CD14-positive monocyte (primary cell): ENCODE measurements at regions not wholly inside any gene's neighbourhood (a gene's known extent, or its start where the extent isn't known, plus 50 kb on each side); places are given as distances from the start of the nearest gene placed in this dataset.

ENCODE experiments used
- DNase-seq, 3 donors: peaks; one replicate each; pipeline ENCODE4 v3.0.0-alpha.2; 2011 to 2022
- H2AFZ ChIP-seq: 2 replicates; pipeline ENCODE4 v1.6.0; 2012; ENCODE audit warnings: mild to moderate bottlenecking, low read depth, low read length, inconsistent platforms; ENCODE audit not compliant: insufficient read depth, poor library complexity, severe bottlenecking
- H3K27ac ChIP-seq, 2 donors: 1 replicate in 1 of 2; 2 replicates in 1 of 2; pipeline ENCODE4 v1.5.1; 2012 to 2013; ENCODE audit warnings: low read length in 2 of 2, control low read depth in 1 of 2, inconsistent platforms in 1 of 2, low read depth in 1 of 2, mild to moderate bottlenecking in 1 of 2
- H3K27me3 ChIP-seq, 2 donors: one replicate each; pipeline versions ENCODE4 v1.6.0 to v1.6.1; 2011 to 2013; ENCODE audit warnings: low read length in 2 of 2; ENCODE audit not compliant: control insufficient read depth in 2 of 2, insufficient read depth in 2 of 2
- H3K36me3 ChIP-seq, 2 donors: replicated peaks in 1 of 2; 1 replicate in 1 of 2; 2 replicates in 1 of 2; pipeline versions ENCODE4 v1.5.1 to v1.6.1; 2012 to 2013; ENCODE audit warnings: low read length in 2 of 2, control low read depth in 1 of 2, inconsistent platforms in 1 of 2, mild to moderate bottlenecking in 1 of 2; ENCODE audit not compliant: insufficient read depth in 2 of 2, control insufficient read depth in 1 of 2
- H3K4me1 ChIP-seq, 2 donors: 1 replicate in 1 of 2; 2 replicates in 1 of 2; pipeline versions ENCODE4 v1.5.1 to v1.6.1; 2012 to 2013; ENCODE audit warnings: low read length in 2 of 2, control low read depth in 1 of 2, inconsistent platforms in 1 of 2, mild to moderate bottlenecking in 1 of 2, moderate library complexity in 1 of 2; ENCODE audit not compliant: insufficient read depth in 2 of 2, control insufficient read depth in 1 of 2
- H3K4me2 ChIP-seq: replicated peaks from 2 replicates; pipeline ENCODE3; 2012; ENCODE audit warnings: low read length, moderate library complexity, mild to moderate bottlenecking; ENCODE audit not compliant: poor library complexity, severe bottlenecking; ENCODE audit errors: extremely low read depth
- H3K4me3 ChIP-seq, 3 experiments: fragments of 200-600 bp in 1 of 3; sonication (generic) in 1 of 3; replicated peaks in 1 of 3; 1 replicate in 2 of 3; 2 replicates in 1 of 3; pipeline ENCODE4 v1.5.1; 2011 to 2013; ENCODE audit warnings: low read length in 3 of 3, mild to moderate bottlenecking in 3 of 3, control low read depth in 2 of 3, low read depth in 2 of 3, inconsistent platforms in 1 of 3, moderate library complexity in 1 of 3
- H3K79me2 ChIP-seq: 2 replicates; pipeline ENCODE4 v1.6.0; 2012; ENCODE audit warnings: mild to moderate bottlenecking, control low read depth, inconsistent platforms, low read length, moderate library complexity; ENCODE audit not compliant: insufficient read depth
- H3K9ac ChIP-seq: 2 replicates; pipeline ENCODE4 v1.6.0; 2017; ENCODE audit warnings: low read length, mild to moderate bottlenecking; ENCODE audit not compliant: insufficient read depth, poor library complexity, severe bottlenecking
- H3K9me3 ChIP-seq, 2 donors: replicated peaks in 1 of 2; 1 replicate in 1 of 2; 2 replicates in 1 of 2; pipeline versions ENCODE4 v1.5.1 to v1.6.1; 2012 to 2013; ENCODE audit warnings: low read length in 2 of 2, control low read depth in 1 of 2; ENCODE audit not compliant: control insufficient read depth in 1 of 2, insufficient read depth in 1 of 2
- H4K20me1 ChIP-seq: 2 replicates; pipeline ENCODE4 v1.6.0; 2012; ENCODE audit warnings: mild to moderate bottlenecking, low read length, control low read depth, moderate library complexity; ENCODE audit not compliant: insufficient read depth
- H3K27ac Mint-ChIP-seq, 7 donors: one replicate each; pipeline ENCODE4 v1.8.0; 2020; ENCODE audit warnings: mild to moderate bottlenecking in 7 of 7, mixed read lengths in 7 of 7, moderate library complexity in 6 of 7, inconsistent platforms in 2 of 7
- H3K27me3 Mint-ChIP-seq, 3 donors: one replicate each; pipeline ENCODE4 v1.8.0; 2021 to 2022; ENCODE audit warnings: low read depth in 3 of 3, mild to moderate bottlenecking in 3 of 3, mixed read lengths in 3 of 3, moderate library complexity in 3 of 3, inconsistent platforms in 1 of 3
- H3K36me3 Mint-ChIP-seq, 2 donors: one replicate each; pipeline ENCODE4 v1.8.0; 2020; ENCODE audit warnings: mixed read lengths in 2 of 2, inconsistent platforms in 1 of 2, mild to moderate bottlenecking in 1 of 2
- H3K4me1 Mint-ChIP-seq: one replicate; pipeline ENCODE4 v1.8.0; 2020; ENCODE audit warnings: mild to moderate bottlenecking, mixed read lengths
- H3K4me3 Mint-ChIP-seq, 2 donors: one replicate each; pipeline ENCODE4 v1.8.0; 2020; ENCODE audit warnings: mild to moderate bottlenecking in 2 of 2, mixed read lengths in 2 of 2, moderate library complexity in 1 of 2
- H3K9me3 Mint-ChIP-seq, 7 donors: one replicate each; pipeline ENCODE4 v1.8.0; 2020 to 2022; ENCODE audit warnings: mixed read lengths in 7 of 7, mild to moderate bottlenecking in 6 of 7, moderate library complexity in 6 of 7, inconsistent platforms in 2 of 7
- WGBS: methylation state at CpG from one replicate; pipeline ENCODE4 v1.1.5; 2013; ENCODE audit warnings: missing lambda C conversion rate; ENCODE audit not compliant: insufficient coverage; 5-methylcytosine and 5-hydroxymethylcytosine counted together
- intact Hi-C, 2 donors: fragments of 100-400 bp; cut with micrococcal nuclease; formaldehyde crosslinking; loops; one replicate each; pipeline versions ENCODE4 v1.15.0 to v1.15.1; 2023
- TF ChIP-seq, protein P1 (sequence below): fragments of 200-600 bp; IDR thresholded peaks from one replicate; pipeline ENCODE4 v1.8.0; 2022; ENCODE audit warnings: antibody characterized with exemption, mild to moderate bottlenecking

DNA sequence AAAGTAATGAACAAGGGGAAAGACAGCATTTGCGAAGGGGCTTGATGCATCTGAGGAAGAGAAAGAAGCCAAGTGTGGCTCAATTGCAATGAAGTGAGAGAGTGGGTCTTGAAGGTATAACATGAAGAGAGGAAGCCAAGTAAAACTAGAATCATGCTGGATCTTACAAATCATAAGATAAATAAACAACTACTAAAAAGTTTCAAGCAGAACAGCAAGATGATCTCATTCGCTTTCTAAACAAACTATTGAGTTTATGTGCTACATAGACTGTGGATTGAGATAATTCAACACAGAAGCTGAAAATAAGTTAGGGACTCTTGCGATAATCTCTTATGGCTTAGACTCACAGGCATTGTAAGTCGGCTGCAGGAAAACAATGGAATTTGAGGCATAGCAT, 1310.5 kb upstream of the NRXN1 start:
- peaks cover 0 to 2% (median 0%) of the 10 kb centered on the region in 3 donors for H3K27me3 Mint-ChIP-seq
- 100% methylated on average over 3 of the region's 4 CpGs for WGBS
- no peaks in the 10 kb centered on the region for H3K36me3 ChIP-seq
- H4K20me1 ChIP-seq = no peaks in the 10 kb centered on the region
- no peak overlapping the region for H3K27ac ChIP-seq
- no peaks in the 10 kb centered on the region for H3K9me3 ChIP-seq
- intact Hi-C loops = no loop called here
- H3K4me1 ChIP-seq = no peaks in the 10 kb centered on the region
- no peak overlapping the region for H3K4me3 Mint-ChIP-seq
- no peak overlapping the region for H3K4me2 ChIP-seq
- no peak overlapping the region for H2AFZ ChIP-seq
- H3K9me3 Mint-ChIP-seq = peaks cover 0 to 5% (median 2%) of the 10 kb centered on the region in 7 donors
- no peaks in the 10 kb centered on the region for H3K36me3 Mint-ChIP-seq
- H3K27ac Mint-ChIP-seq = no peak overlapping the region
- no peak overlapping the region for H3K4me3 ChIP-seq
- no peak overlapping the region for H3K9ac ChIP-seq
- H3K27me3 ChIP-seq = no peaks in the 10 kb centered on the region
- TF ChIP-seq, protein P1, sequence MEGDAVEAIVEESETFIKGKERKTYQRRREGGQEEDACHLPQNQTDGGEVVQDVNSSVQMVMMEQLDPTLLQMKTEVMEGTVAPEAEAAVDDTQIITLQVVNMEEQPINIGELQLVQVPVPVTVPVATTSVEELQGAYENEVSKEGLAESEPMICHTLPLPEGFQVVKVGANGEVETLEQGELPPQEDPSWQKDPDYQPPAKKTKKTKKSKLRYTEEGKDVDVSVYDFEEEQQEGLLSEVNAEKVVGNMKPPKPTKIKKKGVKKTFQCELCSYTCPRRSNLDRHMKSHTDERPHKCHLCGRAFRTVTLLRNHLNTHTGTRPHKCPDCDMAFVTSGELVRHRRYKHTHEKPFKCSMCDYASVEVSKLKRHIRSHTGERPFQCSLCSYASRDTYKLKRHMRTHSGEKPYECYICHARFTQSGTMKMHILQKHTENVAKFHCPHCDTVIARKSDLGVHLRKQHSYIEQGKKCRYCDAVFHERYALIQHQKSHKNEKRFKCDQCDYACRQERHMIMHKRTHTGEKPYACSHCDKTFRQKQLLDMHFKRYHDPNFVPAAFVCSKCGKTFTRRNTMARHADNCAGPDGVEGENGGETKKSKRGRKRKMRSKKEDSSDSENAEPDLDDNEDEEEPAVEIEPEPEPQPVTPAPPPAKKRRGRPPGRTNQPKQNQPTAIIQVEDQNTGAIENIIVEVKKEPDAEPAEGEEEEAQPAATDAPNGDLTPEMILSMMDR = no peak
- no peaks in the 10 kb centered on the region for H3K79me2 ChIP-seq
- no peaks in the 10 kb centered on the region for H3K4me1 Mint-ChIP-seq
- no peak for DNase-seq

DNA sequence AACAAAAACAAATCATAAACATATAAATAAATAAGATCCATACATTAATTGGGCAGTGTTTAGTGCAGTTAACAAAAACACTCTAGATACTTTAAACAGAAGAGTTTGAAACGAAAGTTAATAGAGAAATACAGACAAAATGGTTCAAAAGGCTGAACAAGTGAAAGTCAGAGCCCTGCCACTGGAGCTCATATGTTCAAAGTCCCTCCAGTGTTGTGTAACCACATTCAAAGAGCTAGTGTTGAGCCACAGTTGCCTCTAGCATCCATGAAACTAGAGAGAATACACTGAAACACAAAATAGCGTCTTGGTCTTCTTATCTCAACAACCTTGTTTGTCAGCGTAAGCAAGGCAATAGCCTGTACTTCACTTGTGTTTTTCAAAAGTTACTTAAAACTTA, 1309.8 kb upstream of the NRXN1 start:
- no peaks in the 10 kb centered on the region for H3K9me3 ChIP-seq
- no peaks in the 10 kb centered on the region for H3K79me2 ChIP-seq
- intact Hi-C loops = no loop called here
- no peaks in the 10 kb centered on the region for H3K4me1 ChIP-seq
- no peaks in the 10 kb centered on the region for H4K20me1 ChIP-seq
- H3K9ac ChIP-seq = no peak overlapping the region
- Mint-ChIP-seq H3K4me1 (no peaks in the 10 kb centered on the region), H3K36me3 (no peaks in the 10 kb centered on the region), H3K9me3 (peaks cover 0 to 7% (median 3%) of the 10 kb centered on the region in 7 donors), H3K4me3 (no peak overlapping the region), H3K27me3 (peaks cover 0 to 2% (median 0%) of the 10 kb centered on the region in 3 donors), H3K27ac (no peak overlapping the region)
- H3K27ac ChIP-seq = no peak overlapping the region
- no peak overlapping the region for H3K4me3 ChIP-seq
- H3K4me2 ChIP-seq = no peak overlapping the region
- H2AFZ ChIP-seq = no peak overlapping the region
- H3K36me3 ChIP-seq = no peaks in the 10 kb centered on the region
- DNase-seq = no peak
- TF ChIP-seq, protein P1 = no peak
- WGBS = no CpG with 5 or more reads among the region's 3 CpGs
- no peaks in the 10 kb centered on the region for H3K27me3 ChIP-seq
